ENCODE measurements at regions not wholly inside any gene's neighbourhood (a gene's known extent, or its start where the extent isn't known, plus 50 kb on each side); places are given as distances from the start of the nearest gene placed in this dataset.

GRCh38 chr13:85657942-85658341, 141.3 kb downstream of the SLITRK6 start:
- ChIA-PET CTCF (no interaction called here), POLR2A (no interaction called here)
- peaks cover 16% of the 10 kb centered on the region for H3K9me3 Mint-ChIP-seq
- no peak overlapping the region for H3K27ac Mint-ChIP-seq
- DNase-seq (ENCODE audit: low spot score) (no peak), ATAC-seq (no peak)
- no peaks in the 10 kb centered on the region for H3K27me3 Mint-ChIP-seq (ENCODE audit: low read depth)
- no peaks in the 10 kb centered on the region for H3K4me1 Mint-ChIP-seq
- no peak overlapping the region for H3K4me3 Mint-ChIP-seq
- H3K36me3 Mint-ChIP-seq: no peaks in the 10 kb centered on the region
- no peak for TF ChIP-seq NR3C1 (CRISPR knock-in tag; conservative IDR thresholded peaks at IDR 0.05; ENCODE audit: low read depth)

DNA sequence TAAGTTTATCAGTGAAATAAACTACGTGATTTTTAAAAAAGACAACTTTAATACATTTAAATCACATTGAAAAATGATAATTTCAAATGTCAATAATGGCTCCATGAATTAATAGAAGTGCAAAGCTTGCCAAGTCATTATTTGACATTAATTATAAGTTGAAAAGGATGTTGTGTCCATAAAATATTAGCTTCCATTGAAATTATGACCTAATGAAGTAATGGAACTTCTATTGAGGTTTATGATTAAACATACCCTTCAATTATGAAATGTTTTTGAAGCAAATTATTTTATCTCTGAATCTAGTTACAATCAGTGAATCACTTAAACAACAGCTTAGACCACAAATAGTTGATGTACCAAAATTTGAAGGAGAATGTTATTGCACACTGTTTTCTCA, 144.2 kb downstream of the SLITRK6 start:
- POLR2A ChIA-PET: no interaction called here

DNA sequence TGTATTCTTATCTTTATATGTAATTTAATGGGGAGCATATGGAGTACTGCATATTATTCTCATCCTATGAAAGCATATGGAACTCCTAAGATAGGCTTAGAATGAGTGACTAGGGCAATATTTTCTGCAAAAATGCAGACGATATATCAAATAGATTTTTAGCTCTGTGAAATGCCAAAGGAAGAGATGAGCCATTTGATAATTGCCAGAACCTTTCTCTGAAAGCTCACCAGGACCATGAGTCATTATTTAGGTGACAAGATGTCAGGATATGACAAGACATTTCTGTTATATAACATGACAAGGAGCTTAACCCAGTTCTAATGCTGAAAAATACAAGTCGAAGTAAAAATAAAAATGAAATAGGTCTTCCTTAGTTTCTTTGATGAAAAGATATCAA, 145.0 kb downstream of the SLITRK6 start:
- DNase-seq (ENCODE audit: low spot score) (no peak), ATAC-seq (no peak)
- Mint-ChIP-seq H3K4me3 (no peak overlapping the region), H3K4me1 (no peaks in the 10 kb centered on the region), H3K36me3 (no peaks in the 10 kb centered on the region), H3K27ac (no peak overlapping the region), H3K27me3 (ENCODE audit: low read depth) (no peaks in the 10 kb centered on the region), H3K9me3 (no peaks in the 10 kb centered on the region)
- TF ChIP-seq FOXP1 (CRISPR knock-in tag; IDR thresholded peaks at IDR 0.05; ENCODE audit: borderline replicate concordance): no peak
- no peak for TF ChIP-seq CREB1 (CRISPR knock-in tag; IDR thresholded peaks at IDR 0.05)
- no peak for TF ChIP-seq MAX (CRISPR knock-in tag; IDR thresholded peaks at IDR 0.05)
- no peak for TF ChIP-seq PRRX2 (CRISPR knock-in tag; IDR thresholded peaks at IDR 0.05)
- TF ChIP-seq, protein P1, sequence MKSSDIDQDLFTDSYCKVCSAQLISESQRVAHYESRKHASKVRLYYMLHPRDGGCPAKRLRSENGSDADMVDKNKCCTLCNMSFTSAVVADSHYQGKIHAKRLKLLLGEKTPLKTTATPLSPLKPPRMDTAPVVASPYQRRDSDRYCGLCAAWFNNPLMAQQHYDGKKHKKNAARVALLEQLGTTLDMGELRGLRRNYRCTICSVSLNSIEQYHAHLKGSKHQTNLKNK (CRISPR knock-in tag; IDR thresholded peaks at IDR 0.05): no peak
- TF ChIP-seq ZBTB43 (CRISPR knock-in tag; IDR thresholded peaks at IDR 0.05): no peak
- no peak for TF ChIP-seq GTF2I (CRISPR knock-in tag; conservative IDR thresholded peaks at IDR 0.05)
- POLR2A ChIA-PET: no interaction called here
- CTCF ChIA-PET: no interaction called here

More for the DNA sequence above, 144.2 kb downstream of the SLITRK6 start:
- ATAC-seq (no peak), DNase-seq (ENCODE audit: low spot score) (no peak)
- Mint-ChIP-seq H3K36me3 (no peaks in the 10 kb centered on the region), H3K27ac (no peak overlapping the region), H3K4me3 (no peak overlapping the region), H3K4me1 (no peaks in the 10 kb centered on the region), H3K27me3 (ENCODE audit: low read depth) (no peaks in the 10 kb centered on the region), H3K9me3 (peaks cover 5% of the 10 kb centered on the region)
- CTCF ChIA-PET: no interaction called here
- TF ChIP-seq ZNF317 (CRISPR knock-in tag; IDR thresholded peaks at IDR 0.05; ENCODE audit: borderline replicate concordance, low read depth) (no peak), SMAD4 (CRISPR knock-in tag; IDR thresholded peaks at IDR 0.05) (no peak), ZNF263 (CRISPR knock-in tag; IDR thresholded peaks at IDR 0.05; ENCODE audit: low read depth) (no peak), MAX (CRISPR knock-in tag; IDR thresholded peaks at IDR 0.05) (no peak), GTF2I (CRISPR knock-in tag; conservative IDR thresholded peaks at IDR 0.05) (no peak), IRF2 (CRISPR knock-in tag; IDR thresholded peaks at IDR 0.05; ENCODE audit: borderline replicate concordance, low read depth) (no peak), E2F5 (CRISPR knock-in tag; IDR thresholded peaks at IDR 0.05) (no peak), GRHL2 (CRISPR knock-in tag; IDR thresholded peaks at IDR 0.05; ENCODE audit: insufficient replicate concordance, severe bottlenecking) (no peak), TEAD1 (CRISPR knock-in tag; IDR thresholded peaks at IDR 0.05) (no peak), GABPB1 (CRISPR knock-in tag; IDR thresholded peaks at IDR 0.05) (no peak), CDX4 (CRISPR knock-in tag; IDR thresholded peaks at IDR 0.05; ENCODE audit: borderline replicate concordance) (no peak), SOX15 (CRISPR knock-in tag; IDR thresholded peaks at IDR 0.05) (no peak)
- TF ChIP-seq, protein P2, sequence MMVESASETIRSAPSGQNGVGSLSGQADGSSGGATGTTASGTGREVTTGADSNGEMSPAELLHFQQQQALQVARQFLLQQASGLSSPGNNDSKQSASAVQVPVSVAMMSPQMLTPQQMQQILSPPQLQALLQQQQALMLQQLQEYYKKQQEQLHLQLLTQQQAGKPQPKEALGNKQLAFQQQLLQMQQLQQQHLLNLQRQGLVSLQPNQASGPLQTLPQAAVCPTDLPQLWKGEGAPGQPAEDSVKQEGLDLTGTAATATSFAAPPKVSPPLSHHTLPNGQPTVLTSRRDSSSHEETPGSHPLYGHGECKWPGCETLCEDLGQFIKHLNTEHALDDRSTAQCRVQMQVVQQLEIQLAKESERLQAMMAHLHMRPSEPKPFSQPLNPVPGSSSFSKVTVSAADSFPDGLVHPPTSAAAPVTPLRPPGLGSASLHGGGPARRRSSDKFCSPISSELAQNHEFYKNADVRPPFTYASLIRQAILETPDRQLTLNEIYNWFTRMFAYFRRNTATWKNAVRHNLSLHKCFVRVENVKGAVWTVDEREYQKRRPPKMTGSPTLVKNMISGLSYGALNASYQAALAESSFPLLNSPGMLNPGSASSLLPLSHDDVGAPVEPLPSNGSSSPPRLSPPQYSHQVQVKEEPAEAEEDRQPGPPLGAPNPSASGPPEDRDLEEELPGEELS (CRISPR knock-in tag; IDR thresholded peaks at IDR 0.05): no peak
- TF ChIP-seq, protein P3, sequence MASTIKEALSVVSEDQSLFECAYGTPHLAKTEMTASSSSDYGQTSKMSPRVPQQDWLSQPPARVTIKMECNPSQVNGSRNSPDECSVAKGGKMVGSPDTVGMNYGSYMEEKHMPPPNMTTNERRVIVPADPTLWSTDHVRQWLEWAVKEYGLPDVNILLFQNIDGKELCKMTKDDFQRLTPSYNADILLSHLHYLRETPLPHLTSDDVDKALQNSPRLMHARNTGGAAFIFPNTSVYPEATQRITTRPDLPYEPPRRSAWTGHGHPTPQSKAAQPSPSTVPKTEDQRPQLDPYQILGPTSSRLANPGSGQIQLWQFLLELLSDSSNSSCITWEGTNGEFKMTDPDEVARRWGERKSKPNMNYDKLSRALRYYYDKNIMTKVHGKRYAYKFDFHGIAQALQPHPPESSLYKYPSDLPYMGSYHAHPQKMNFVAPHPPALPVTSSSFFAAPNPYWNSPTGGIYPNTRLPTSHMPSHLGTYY (CRISPR knock-in tag; IDR thresholded peaks at IDR 0.05): no peak
